GM12891 (cell line): ENCODE measurements at regions not wholly inside any gene's neighbourhood (a gene's known extent, or its start where the extent isn't known, plus 50 kb on each side); places are given as distances from the start of the nearest gene placed in this dataset.

Experiments
- DNase-seq: peaks from one replicate; pipeline ENCODE4 v3.0.0; 2011; ENCODE audit warnings: low spot score; ENCODE audit not compliant: insufficient read length
- FAIRE-seq: peaks from 2 replicates; lab custom pipeline; 2011; peaks lifted over from hg19 to GRCh38; lab: Jason Lieb, UNC
- PAX5 ChIP-seq: IDR thresholded peaks from 2 replicates; pipeline ENCODE4 v1.6.1; 2011; ENCODE audit warnings: low read length, moderate library complexity, mild to moderate bottlenecking; ENCODE audit not compliant: insufficient read depth, severe bottlenecking
- POLR2A ChIP-seq: IDR thresholded peaks from 2 replicates; pipeline ENCODE4 v1.6.1; 2011; ENCODE audit warnings: low read depth, low read length, control low read depth
- POLR2AphosphoS5 ChIP-seq: IDR thresholded peaks from 2 replicates; pipeline ENCODE4 v1.6.1; 2011; ENCODE audit warnings: low read depth, low read length, control low read depth
- POU2F2 ChIP-seq: IDR thresholded peaks from 2 replicates; pipeline ENCODE4 v1.6.1; 2011; ENCODE audit warnings: low read depth, mild to moderate bottlenecking, control low read depth, low read length, moderate library complexity
- SPI1 ChIP-seq: IDR thresholded peaks from 2 replicates; pipeline ENCODE4 v1.6.1; 2011; ENCODE audit warnings: low read depth, low read length, control low read depth
- TAF1 ChIP-seq: IDR thresholded peaks from 2 replicates; pipeline ENCODE4 v1.6.1; 2011; ENCODE audit warnings: low read depth, low read length, control low read depth

- FAIRE-seq = no peak
- no peak for TF ChIP-seq POLR2A
- no peak for TF ChIP-seq POU2F2
- no peak for TF ChIP-seq SPI1
- TF ChIP-seq TAF1 = no peak
- no peak for TF ChIP-seq POLR2AphosphoS5
- no peak for TF ChIP-seq PAX5
These were observed 103.4 kb downstream of the FOXL1 start for GRCh38 chr16:86681757-86682106.

GRCh38 chr16:86682219-86682904 is 104.0 kb downstream of the FOXL1 start:
- no peak for DNase-seq
- no peak for FAIRE-seq
- TF ChIP-seq POU2F2 (no peak), POLR2A (no peak), SPI1 (no peak), TAF1 (no peak), PAX5 (no peak), POLR2AphosphoS5 (no peak)

More at GRCh38 chr16:86681757-86682106, 103.4 kb downstream of the FOXL1 start:
- DNase-seq = no peak

GRCh38 chr16:86683441-86684194 is 105.3 kb downstream of the FOXL1 start:
- no peak for TF ChIP-seq POU2F2
- no peak for TF ChIP-seq SPI1
- TF ChIP-seq POLR2AphosphoS5 = no peak
- no peak for TF ChIP-seq TAF1
- TF ChIP-seq PAX5 = no peak
- TF ChIP-seq POLR2A = no peak
- no peak for DNase-seq
- no peak for FAIRE-seq

GRCh38 chr16:86685076-86685475 is 106.7 kb downstream of the FOXL1 start:
- FAIRE-seq (no peak), DNase-seq (no peak)
- no peak for TF ChIP-seq POLR2AphosphoS5
- TF ChIP-seq PAX5 = no peak

GRCh38 chr16:86690970-86691369 is 112.6 kb downstream of the FOXL1 start:
- no peak for FAIRE-seq
- DNase-seq = no peak
- TF ChIP-seq POLR2A = no peak

GRCh38 chr16:86692426-86692825 is 114.1 kb downstream of the FOXL1 start:
- DNase-seq (no peak), FAIRE-seq (no peak)
- no peak for TF ChIP-seq PAX5
- no peak for TF ChIP-seq POU2F2

GRCh38 chr16:86693033-86693432 is 114.7 kb downstream of the FOXL1 start:
- TF ChIP-seq POLR2A (no peak), TAF1 (no peak), POLR2AphosphoS5 (no peak), PAX5 (no peak), POU2F2 (no peak), SPI1 (no peak)
- DNase-seq = no peak
- FAIRE-seq = no peak

GRCh38 chr16:86697715-86698114 is 119.4 kb downstream of the FOXL1 start:
- FAIRE-seq = no peak
- DNase-seq = no peak
- TF ChIP-seq TAF1 (no peak), POU2F2 (no peak), PAX5 (no peak), POLR2A (no peak), SPI1 (no peak), POLR2AphosphoS5 (no peak)

- no peak for FAIRE-seq
- TF ChIP-seq POU2F2 (no peak), POLR2A (no peak), PAX5 (no peak), TAF1 (no peak), POLR2AphosphoS5 (no peak), SPI1 (no peak)
- no peak for DNase-seq
These were observed 121.9 kb downstream of the FOXL1 start for GRCh38 chr16:86700046-86700945.
